Calu3 (cell line): ENCODE measurements at regions not wholly inside any gene's neighbourhood (a gene's known extent, or its start where the extent isn't known, plus 50 kb on each side); places are given as distances from the start of the nearest gene placed in this dataset.

Experiments
- BruUV-seq: library from RNA; stranded (reverse); fragments of 400-500 nt; replicated peaks from 2 replicates; lab custom pipeline; 2021; lab: Mats Ljungman, UMichigan
- CTCF ChIA-PET: fragments of 300-600 bp; sonication (Branson Sonifier 250); formaldehyde crosslinking; loops from one replicate; lab custom pipeline; 2022; ENCODE audit warnings: antibody characterized with exemption; lab: Charles Lee
- DNase-seq: peaks from one replicate; pipeline ENCODE4 v3.0.0; 2022
- H3K27ac Mint-ChIP-seq: one replicate; pipeline ENCODE4 v1.8.0; 2022; ENCODE audit warnings: mixed read lengths; ENCODE audit not compliant: unreplicated experiment
- H3K27me3 Mint-ChIP-seq: one replicate; pipeline ENCODE4 v1.8.0; 2022; ENCODE audit warnings: mixed read lengths; ENCODE audit not compliant: unreplicated experiment
- H3K36me3 Mint-ChIP-seq: one replicate; pipeline ENCODE4 v1.8.0; 2022; ENCODE audit warnings: mild to moderate bottlenecking, moderate library complexity, mixed read lengths; ENCODE audit not compliant: insufficient read depth, unreplicated experiment
- H3K4me1 Mint-ChIP-seq: one replicate; pipeline ENCODE4 v1.8.0; 2022; ENCODE audit warnings: mild to moderate bottlenecking, low read depth, mixed read lengths; ENCODE audit not compliant: unreplicated experiment
- H3K4me3 Mint-ChIP-seq: one replicate; pipeline ENCODE4 v1.8.0; 2022; ENCODE audit warnings: mild to moderate bottlenecking, low read depth, moderate library complexity, mixed read lengths; ENCODE audit not compliant: unreplicated experiment
- H3K9me3 Mint-ChIP-seq: one replicate; pipeline ENCODE4 v1.8.0; 2022; ENCODE audit warnings: low read depth, mixed read lengths; ENCODE audit not compliant: unreplicated experiment
- CTCF ChIP-seq: fragments of 200-600 bp; IDR thresholded peaks from one replicate; pipeline ENCODE4 v1.8.0; 2022; ENCODE audit warnings: antibody characterized with exemption; ENCODE audit not compliant: unreplicated experiment
- intact Hi-C: fragments of 100-400 bp; cut with micrococcal nuclease; formaldehyde crosslinking; loops from one replicate; pipeline ENCODE4 v1.10.0; 2022; ENCODE audit not compliant: unreplicated experiment

- H3K4me3 Mint-ChIP-seq, result no peak overlapping the region
- peaks cover 76% of the 10 kb centered on the region for H3K4me1 Mint-ChIP-seq
- no peaks in the 10 kb centered on the region for H3K9me3 Mint-ChIP-seq
Observed at GRCh38 chr7:26553582-26553981, 261.9 kb downstream of the SNX10 start.

GRCh38 chr7:26554952-26555351 lies 263.3 kb downstream of the SNX10 start:
- no TSS peak for BruUV-seq
- intact Hi-C loops, result no loop called here
- CTCF ChIA-PET, result no interaction called here
- no peak for DNase-seq
- no peak overlapping the region for H3K27ac Mint-ChIP-seq
- H3K4me1 Mint-ChIP-seq, result peaks cover 63% of the 10 kb centered on the region
- TF ChIP-seq CTCF, result no peak
- H3K36me3 Mint-ChIP-seq, result peaks cover 5% of the 10 kb centered on the region
- H3K4me3 Mint-ChIP-seq, result no peak overlapping the region
- no peaks in the 10 kb centered on the region for H3K27me3 Mint-ChIP-seq
- H3K9me3 Mint-ChIP-seq, result no peaks in the 10 kb centered on the region

More at GRCh38 chr7:26553582-26553981, 261.9 kb downstream of the SNX10 start:
- Mint-ChIP-seq H3K36me3 (peaks cover 14% of the 10 kb centered on the region), H3K27me3 (no peaks in the 10 kb centered on the region), H3K27ac (no peak overlapping the region)
- intact Hi-C loops, result no loop called here
- CTCF ChIA-PET, result interaction anchor here (0.5 to 0.6 kb wide), 2 partner anchors 144 to 1227 kb away, joined by 3 read pairs; no protein-coding TSS in a partner anchor
- no peak for DNase-seq
- BruUV-seq, result no TSS peak
- TF ChIP-seq CTCF, result peak; percentile 11

GRCh38 chr7:26556061-26556881 lies 264.6 kb downstream of the SNX10 start:
- DNase-seq, result peak; percentile 21
- intact Hi-C loops, result no loop called here
- H3K36me3 Mint-ChIP-seq, result no peaks in the 10 kb centered on the region
- BruUV-seq, result no TSS peak
- H3K4me3 Mint-ChIP-seq, result no peak overlapping the region
- H3K27ac Mint-ChIP-seq, result peak overlapping the region; percentile 37
- TF ChIP-seq CTCF, result no peak
- H3K27me3 Mint-ChIP-seq, result no peaks in the 10 kb centered on the region
- H3K4me1 Mint-ChIP-seq, result peaks cover 63% of the 10 kb centered on the region
- CTCF ChIA-PET, result interaction anchor here (0.6 to 1.9 kb wide), 7 partner anchors 41 to 186 kb away, joined by 3 to 7 read pairs (median 4); no protein-coding TSS in a partner anchor
- no peaks in the 10 kb centered on the region for H3K9me3 Mint-ChIP-seq

- CTCF ChIA-PET, result interaction anchor here (1.3 kb wide), 1 partner anchor 12 kb away, joined by 3 read pairs; no protein-coding TSS in a partner anchor
- no TSS peak for BruUV-seq
- no peaks in the 10 kb centered on the region for H3K36me3 Mint-ChIP-seq
- DNase-seq, result no peak
- intact Hi-C loops, result no loop called here
- no peak overlapping the region for H3K4me3 Mint-ChIP-seq
- no peaks in the 10 kb centered on the region for H3K9me3 Mint-ChIP-seq
- H3K4me1 Mint-ChIP-seq, result peaks cover 39% of the 10 kb centered on the region
- H3K27me3 Mint-ChIP-seq, result no peaks in the 10 kb centered on the region
- no peak for TF ChIP-seq CTCF
- H3K27ac Mint-ChIP-seq, result no peak overlapping the region
Observed at GRCh38 chr7:26560526-26561256, 269.0 kb downstream of the SNX10 start.
